GM19324 (cell line): ENCODE measurements at regions not wholly inside any gene's neighbourhood (a gene's known extent, or its start where the extent isn't known, plus 50 kb on each side); places are given as distances from the start of the nearest gene placed in this dataset.
A peak's percentile ranks its signal among the peaks of the same experiment; 100 is the strongest.

ENCODE experiments used
- ATAC-seq: cut with Tn5 transposase; IDR thresholded peaks from one replicate; pipeline ENCODE4 v1.9.1; 2021; ENCODE audit warnings: mild to moderate bottlenecking, moderate library complexity; ENCODE audit not compliant: unreplicated experiment, low FRiP score

DNA sequence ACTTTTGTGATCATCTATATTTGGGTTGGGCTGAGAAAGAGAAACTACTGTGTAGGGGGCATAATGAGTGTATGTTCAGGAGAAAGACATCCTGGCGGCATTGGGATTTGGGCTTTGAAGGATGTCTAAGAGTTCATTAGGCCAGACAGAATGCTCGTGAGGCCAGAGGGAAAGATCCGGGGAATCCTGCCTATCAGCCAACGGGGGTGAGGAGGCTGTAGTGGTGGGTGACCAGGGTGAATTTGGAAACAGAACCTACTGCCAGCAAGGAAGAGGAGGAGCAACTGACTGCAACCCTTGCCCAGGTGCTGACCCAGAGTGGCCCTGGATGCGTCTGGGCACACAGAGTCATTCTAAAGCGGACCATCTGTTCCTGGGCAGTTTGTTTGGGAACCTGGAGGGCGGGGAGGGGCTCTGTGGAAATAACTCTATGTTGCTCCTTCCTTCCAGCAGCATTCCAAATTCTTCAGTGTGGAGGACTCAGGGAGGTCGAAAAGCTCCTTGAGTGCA lies 56.9 kb upstream of the ECE1 start:
- ATAC-seq: no peak

DNA sequence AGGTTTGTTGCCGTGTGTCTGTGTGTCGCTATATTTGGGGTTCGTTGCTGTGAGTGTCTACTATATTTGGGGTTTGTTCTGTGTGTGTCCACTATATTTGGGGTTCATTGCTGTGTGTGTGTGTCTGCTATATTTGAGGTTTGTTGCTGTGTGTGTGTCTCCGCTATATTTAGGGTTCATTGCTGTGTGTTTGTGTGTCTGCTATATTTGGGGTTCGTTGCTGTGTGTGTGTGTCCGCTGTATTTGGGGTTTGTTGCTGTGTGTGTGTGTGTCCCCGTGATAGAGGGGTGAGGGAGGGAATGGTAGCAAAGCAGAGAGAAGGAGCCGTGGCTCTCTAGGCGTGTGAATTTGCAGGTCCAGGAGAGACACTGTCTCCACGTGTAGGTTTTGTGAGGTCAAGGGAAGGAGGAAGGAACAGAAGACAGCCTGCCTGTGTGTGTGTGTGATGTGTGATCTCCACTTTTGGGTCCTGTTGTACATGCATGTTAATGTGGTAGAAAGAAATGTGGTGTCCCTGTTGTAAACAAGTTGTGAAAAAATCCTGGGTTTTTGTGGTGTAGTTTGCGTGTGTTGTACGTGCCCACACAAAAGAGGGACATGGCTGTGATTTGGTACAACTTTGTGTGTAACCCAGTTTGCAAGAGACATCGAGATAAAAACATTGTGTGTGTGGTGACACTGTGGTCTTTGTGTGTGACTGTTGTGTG lies 56.3 kb upstream of the ECE1 start:
- ATAC-seq: no peak

DNA sequence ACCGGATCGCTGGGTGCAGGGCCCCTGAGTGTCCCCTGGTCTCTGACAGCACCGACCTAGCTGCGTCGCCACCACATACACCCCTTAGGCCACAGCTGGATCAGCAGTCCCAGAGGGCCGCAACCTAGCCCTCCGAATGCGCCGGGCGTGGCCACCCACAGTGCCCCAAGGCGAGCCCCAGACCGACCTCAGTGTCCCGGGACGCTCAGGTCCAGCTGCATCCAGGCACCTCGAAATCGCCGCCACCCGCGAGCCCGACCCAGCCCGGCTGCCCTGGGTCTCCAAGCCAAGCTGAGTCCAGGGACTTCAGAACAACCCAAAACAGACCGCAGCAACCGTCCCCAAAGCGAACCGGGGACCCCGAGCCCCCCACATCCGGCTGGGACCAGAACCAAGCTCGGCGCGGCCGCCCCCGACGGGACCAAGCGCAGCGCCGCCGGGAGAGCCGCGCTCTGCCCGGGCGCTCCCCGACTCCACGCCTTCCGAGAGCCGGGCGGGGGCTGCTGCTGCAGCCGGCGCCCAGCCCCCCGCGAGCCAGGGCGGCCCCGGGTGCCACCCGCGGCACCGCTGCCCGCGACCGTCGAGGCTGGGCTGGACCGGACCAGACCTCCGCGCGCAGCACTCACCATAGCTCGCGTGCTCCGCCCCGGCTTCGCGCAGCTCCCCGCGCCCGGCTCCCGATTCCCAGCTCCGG lies 54.6 kb upstream of the ECE1 start:
- peak; percentile 23 for ATAC-seq

DNA sequence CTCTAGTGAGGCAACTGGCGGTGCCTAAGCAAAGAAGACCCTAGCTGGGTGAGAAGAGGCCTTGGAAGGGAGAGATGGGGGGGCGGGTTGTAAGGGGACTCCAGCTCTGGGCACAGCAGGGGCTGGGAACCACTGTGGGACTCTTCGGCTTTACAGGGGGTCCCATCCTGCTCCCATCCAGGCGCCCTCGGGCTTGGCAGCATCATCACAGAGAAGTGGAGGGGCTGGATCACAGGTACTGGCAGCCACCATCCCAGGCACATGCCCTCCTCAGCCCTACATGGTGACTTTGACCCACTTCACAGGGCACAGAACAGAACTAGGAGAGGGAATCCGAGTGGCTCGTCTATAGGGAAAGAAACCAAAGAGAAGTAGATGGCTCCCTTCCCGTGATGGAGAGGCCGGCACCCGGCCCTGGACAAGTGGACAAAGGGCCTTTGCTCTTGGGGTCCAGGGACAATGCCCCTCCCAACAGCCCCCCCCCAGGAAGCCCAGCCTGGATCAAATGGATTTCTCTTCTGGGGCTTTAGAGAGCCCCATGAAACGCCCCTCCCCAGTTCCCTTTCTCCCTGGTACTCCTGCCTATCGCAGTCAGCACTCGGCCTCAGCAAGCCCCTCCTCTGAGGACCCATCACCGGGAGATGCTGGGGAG lies 54.0 kb upstream of the ECE1 start:
- ATAC-seq: no peak

DNA sequence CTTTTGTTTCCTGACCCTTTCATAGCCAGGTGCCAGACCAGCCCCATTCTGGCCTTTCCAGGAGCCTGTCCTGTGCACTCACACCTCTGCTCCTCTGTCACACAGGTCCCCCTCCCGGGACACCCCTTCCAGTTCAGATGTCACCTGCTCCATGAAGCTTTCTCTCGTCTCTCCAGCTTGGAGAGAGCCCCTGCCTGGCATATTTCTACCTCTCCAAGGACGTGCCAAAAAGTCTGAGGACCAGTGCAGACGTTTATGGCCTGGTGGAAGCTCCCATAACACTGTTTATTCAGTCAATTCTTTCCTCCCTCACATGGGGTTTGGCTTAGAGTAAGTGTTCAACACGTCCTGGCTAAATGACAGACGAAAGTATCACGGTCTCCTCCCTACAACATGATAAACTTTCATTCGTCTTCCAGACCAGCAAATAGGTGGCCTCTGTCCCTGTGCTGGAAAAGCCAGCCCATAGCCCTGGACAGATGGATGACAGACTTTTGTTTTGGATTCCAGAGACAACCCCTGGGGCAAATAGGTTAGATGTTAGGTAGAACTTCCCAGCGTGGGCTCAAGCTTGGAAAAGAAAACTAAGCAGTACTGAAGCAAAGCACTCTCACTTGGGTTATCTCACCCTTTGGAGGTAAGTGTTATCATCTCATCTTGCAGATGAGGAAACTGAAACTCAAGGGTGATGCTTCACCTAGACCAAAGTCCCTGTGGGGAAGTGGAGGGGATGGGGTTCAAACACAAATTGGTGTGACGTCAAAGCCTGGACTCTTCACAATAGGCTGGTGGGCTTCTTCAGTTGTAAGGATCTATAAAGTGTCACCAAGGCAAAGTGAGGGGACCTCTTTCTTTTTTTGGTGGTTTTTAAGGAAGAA lies 52.9 kb upstream of the ECE1 start:
- ATAC-seq: no peak

DNA sequence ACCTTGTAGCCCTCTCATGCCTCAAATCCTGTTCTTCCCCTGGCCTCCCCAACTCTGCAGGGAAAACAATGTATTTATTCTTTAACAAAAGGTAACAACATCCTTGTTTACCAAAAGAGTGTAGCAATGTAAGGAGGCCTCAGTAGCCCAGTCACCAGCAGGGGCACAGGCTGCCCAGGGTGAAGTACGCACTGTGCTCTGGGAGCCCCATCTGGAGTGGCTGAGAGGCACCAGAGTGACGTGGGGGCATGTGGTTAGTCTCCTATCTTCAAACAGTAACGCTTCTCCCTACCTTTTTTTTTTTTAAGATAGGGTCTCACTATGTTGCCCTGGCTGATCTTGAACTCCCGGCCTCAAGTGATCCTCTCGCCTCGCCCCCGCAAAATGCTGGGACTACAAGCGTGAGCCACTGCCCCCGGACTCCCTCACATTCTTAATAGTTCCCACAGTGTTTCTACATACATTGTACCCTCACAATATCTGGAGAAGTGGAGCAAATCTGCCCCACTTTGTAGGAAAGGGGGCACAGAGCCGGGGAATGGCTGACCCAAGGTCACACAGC lies 51.3 kb upstream of the ECE1 start:
- no peak for ATAC-seq

DNA sequence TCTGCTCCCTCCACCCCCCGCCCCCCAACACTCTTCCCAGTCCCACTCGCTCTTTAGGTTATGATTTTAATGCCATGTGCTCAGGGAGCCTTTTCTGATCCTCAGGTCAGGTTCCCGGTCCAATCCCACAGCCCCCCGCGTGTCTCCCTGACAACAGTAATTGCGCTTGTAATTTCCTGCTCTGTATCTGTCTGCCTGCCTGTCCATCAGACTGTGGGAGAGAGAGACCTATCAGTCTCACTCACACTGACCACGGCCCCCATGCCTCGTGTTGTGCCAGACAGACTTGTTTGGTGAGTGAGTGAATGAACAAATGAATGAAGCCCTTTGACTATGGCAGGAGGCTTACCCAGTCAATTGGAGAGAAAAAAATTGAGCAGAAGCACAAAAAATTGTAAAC lies 50.8 kb upstream of the ECE1 start:
- no peak for ATAC-seq

DNA sequence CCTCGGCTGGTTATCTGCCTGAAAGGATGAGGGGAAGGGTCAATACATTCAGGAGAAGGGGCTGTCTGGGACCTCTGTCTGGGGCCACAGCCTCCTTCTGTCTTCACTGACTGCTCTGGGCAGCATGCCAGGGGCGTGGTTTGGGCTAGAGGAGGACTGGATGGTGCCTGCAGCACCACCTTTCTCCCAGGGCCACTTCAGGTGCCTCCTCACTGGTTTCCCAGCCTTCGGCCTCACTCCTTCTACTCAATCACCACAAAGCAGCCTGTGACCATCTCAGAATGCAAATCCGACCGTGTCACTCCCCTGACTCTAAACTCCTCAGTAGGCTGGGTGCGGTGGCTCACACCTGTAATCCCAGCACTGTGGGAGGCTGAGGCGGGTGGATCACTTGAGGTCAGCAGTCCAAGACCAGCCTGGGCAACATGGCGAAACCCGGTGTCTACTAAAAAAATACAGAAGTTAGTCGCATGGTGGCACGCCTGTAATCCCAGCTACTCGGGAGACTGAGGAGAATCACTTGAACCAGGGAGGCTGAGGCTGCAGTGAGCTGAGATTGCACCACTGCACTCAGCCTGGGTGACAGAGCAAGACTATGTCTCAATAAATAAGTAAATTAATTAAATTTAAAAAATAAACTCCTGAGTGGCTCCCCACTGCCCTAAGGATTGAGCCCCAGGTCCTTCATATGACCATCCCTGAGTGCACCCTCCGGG lies 50.1 kb upstream of the ECE1 start:
- no peak for ATAC-seq
